HEK293 (cell line): ENCODE measurements at regions not wholly inside any gene's neighbourhood (a gene's known extent, or its start where the extent isn't known, plus 50 kb on each side); places are given as distances from the start of the nearest gene placed in this dataset.

ENCODE experiments used
- SCRT2 ChIP-seq: fragments of 450-650 bp; formaldehyde crosslinking; IDR thresholded peaks from 2 replicates; pipeline ENCODE4 v1.5.1; 2016; ENCODE audit warnings: missing biosample characterization, missing genetic modification characterization
- ZNF23 ChIP-seq: fragments of 450-650 bp; formaldehyde crosslinking; IDR thresholded peaks from 2 replicates; pipeline ENCODE4 v1.5.1; 2016; ENCODE audit warnings: missing biosample characterization, missing genetic modification characterization, borderline replicate concordance
- ZNF423 ChIP-seq: fragments of 450-650 bp; formaldehyde crosslinking; IDR thresholded peaks from 2 replicates; pipeline ENCODE4 v1.5.1; 2016; ENCODE audit warnings: missing biosample characterization, missing genetic modification characterization
- TF ChIP-seq, protein P1 (sequence below): fragments of 450-650 bp; formaldehyde crosslinking; IDR thresholded peaks from 2 replicates; pipeline ENCODE4 v1.5.1; 2016; ENCODE audit warnings: missing biosample characterization, missing genetic modification characterization

DNA sequence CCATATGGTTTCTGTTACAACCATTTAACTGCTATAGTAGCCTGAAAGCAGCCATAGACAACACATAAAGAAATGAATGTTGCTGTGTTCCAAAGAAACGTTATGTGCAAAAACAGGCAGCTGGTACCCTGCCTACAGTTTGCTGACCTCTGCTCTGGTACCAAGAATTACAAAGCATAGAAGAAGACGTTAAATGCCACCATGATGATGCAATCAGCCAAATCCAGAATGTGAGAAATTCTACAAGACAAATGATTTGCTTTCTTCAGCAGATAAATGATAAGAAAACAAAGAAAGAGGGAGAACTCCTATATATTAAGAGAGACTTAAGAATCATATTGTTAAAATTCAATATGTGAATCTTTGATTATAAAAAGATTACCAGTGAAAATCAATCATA, 97.8 kb upstream of the PDE4B start:
- TF ChIP-seq, protein P1, sequence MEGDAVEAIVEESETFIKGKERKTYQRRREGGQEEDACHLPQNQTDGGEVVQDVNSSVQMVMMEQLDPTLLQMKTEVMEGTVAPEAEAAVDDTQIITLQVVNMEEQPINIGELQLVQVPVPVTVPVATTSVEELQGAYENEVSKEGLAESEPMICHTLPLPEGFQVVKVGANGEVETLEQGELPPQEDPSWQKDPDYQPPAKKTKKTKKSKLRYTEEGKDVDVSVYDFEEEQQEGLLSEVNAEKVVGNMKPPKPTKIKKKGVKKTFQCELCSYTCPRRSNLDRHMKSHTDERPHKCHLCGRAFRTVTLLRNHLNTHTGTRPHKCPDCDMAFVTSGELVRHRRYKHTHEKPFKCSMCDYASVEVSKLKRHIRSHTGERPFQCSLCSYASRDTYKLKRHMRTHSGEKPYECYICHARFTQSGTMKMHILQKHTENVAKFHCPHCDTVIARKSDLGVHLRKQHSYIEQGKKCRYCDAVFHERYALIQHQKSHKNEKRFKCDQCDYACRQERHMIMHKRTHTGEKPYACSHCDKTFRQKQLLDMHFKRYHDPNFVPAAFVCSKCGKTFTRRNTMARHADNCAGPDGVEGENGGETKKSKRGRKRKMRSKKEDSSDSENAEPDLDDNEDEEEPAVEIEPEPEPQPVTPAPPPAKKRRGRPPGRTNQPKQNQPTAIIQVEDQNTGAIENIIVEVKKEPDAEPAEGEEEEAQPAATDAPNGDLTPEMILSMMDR = no peak
- TF ChIP-seq ZNF423 (tag by site-specific recombination) (no peak), ZNF23 (tag by site-specific recombination) (no peak), SCRT2 (tag by site-specific recombination) (no peak)
